Tibial nerve (tissue), 4 donors: ENCODE measurements at regions not wholly inside any gene's neighbourhood (a gene's known extent, or its start where the extent isn't known, plus 50 kb on each side); places are given as distances from the start of the nearest gene placed in this dataset.

ENCODE experiments used
- DNase-seq, 2 donors: peaks; one replicate each; pipeline ENCODE4 v3.0.0-alpha.2; 2019; ENCODE audit warnings: low spot score in 2 of 2
- H3K27ac ChIP-seq, 4 donors: fragments of 200-600 bp; sonication (generic) in 3 of 4; one replicate each; pipeline ENCODE4 v1.5.1; 2017 to 2019; ENCODE audit warnings: mild to moderate bottlenecking in 1 of 4
- H3K27me3 ChIP-seq, 2 donors: fragments of 200-600 bp; sonication (generic) in 1 of 2; one replicate each; pipeline versions ENCODE4 v1.5.1 to v1.6.0; 2017 to 2019
- H3K36me3 ChIP-seq, 3 donors: fragments of 200-600 bp; sonication (generic); one replicate each; pipeline ENCODE4 v1.5.1; 2018 to 2019
- H3K4me1 ChIP-seq, 4 donors: fragments of 200-600 bp; sonication (generic) in 3 of 4; one replicate each; pipeline ENCODE4 v1.5.1; 2017 to 2019
- H3K4me3 ChIP-seq, 4 donors: fragments of 200-600 bp; sonication (generic) in 3 of 4; one replicate each; pipeline ENCODE4 v1.5.1; 2017 to 2019; ENCODE audit warnings: mild to moderate bottlenecking in 1 of 4, moderate library complexity in 1 of 4
- H3K9me3 ChIP-seq, 4 donors: fragments of 200-600 bp; sonication (generic) in 3 of 4; one replicate each; pipeline ENCODE4 v1.5.1; 2017 to 2019
- EP300 ChIP-seq, 2 donors: sonication (generic); formaldehyde crosslinking; IDR thresholded peaks; one replicate each; pipeline ENCODE4 v1.6.1; 2017; ENCODE audit warnings: antibody characterized with exemption in 2 of 2, mild to moderate bottlenecking in 1 of 2
- POLR2A ChIP-seq, 2 donors: fragments of 450-650 bp; IDR thresholded peaks; one replicate each; pipeline ENCODE4 v1.6.1; 2017; ENCODE audit warnings: antibody characterized with exemption in 2 of 2, mild to moderate bottlenecking in 2 of 2, moderate library complexity in 2 of 2
- WGBS, 2 donors: methylation state at CpG; one replicate each; pipeline ENCODE4 v1.1.5; 2018; 5-methylcytosine and 5-hydroxymethylcytosine counted together
- TF ChIP-seq, protein P1 (sequence below), 5 experiments: fragments of 200-600 bp in 3 of 5; fragments of 450-650 bp in 2 of 5; sonication (generic) in 3 of 5; IDR thresholded peaks; one replicate each; pipeline ENCODE4 v1.5.1; 2016 to 2019; ENCODE audit warnings: antibody characterized with exemption in 5 of 5, mild to moderate bottlenecking in 3 of 5, moderate library complexity in 2 of 5

DNA sequence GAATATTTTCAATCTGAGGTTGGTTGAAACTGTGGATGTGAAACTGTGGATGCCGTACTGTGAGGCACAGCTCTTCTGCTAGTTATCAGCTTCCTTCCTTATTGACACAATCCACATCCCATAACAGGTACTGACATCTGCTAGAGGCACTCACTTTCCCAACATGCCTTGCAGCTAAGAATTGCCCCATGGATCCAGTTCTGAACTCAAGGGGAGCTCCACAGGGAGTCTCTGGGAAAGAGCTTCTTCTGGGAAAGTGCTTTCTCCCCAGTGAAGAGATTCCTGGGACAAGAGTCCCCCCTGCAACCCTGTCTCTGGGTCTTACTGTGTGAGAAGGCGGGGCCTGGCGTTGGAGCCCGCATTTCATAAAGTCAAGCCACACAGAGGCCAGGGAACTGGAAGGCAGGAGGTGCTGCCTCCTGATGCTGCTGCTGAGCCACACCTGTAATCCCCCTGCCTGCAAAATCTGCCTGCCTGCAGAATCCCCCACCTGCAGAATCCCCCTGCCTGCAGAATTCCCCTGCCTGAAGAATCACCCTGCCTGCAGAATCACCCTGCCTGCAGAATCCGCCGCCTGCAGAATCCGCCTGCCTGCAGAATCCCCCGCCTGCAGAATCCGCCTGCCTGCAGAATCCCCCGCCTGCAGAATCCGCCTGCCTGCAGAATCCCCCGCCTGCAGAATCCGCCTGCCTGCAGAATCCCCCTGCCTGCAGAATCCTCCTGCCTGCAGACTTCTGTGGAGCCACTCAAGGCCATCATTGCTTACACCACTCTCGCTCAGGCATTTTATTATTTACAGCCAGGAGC is 305.4 kb downstream of the FOXL1 start:
- 73 to 76% methylated on average over 13 to 14 of the region's 14 CpGs for WGBS, 2 donors
- no peaks in the 10 kb centered on the region for H3K36me3 ChIP-seq
- peaks cover 0 to 19% of the 10 kb centered on the region in 2 donors for H3K27me3 ChIP-seq
- H3K4me1 ChIP-seq, result peaks cover 0 to 10% (median 4%) of the 10 kb centered on the region in 4 donors
- no peak for DNase-seq
- H3K27ac ChIP-seq, result no peak overlapping the region
- H3K4me3 ChIP-seq, result no peak overlapping the region
- no peak for TF ChIP-seq POLR2A (IDR thresholded peaks at IDR 0.05)
- no peak for TF ChIP-seq EP300 (IDR thresholded peaks at IDR 0.05)
- TF ChIP-seq, protein P1, sequence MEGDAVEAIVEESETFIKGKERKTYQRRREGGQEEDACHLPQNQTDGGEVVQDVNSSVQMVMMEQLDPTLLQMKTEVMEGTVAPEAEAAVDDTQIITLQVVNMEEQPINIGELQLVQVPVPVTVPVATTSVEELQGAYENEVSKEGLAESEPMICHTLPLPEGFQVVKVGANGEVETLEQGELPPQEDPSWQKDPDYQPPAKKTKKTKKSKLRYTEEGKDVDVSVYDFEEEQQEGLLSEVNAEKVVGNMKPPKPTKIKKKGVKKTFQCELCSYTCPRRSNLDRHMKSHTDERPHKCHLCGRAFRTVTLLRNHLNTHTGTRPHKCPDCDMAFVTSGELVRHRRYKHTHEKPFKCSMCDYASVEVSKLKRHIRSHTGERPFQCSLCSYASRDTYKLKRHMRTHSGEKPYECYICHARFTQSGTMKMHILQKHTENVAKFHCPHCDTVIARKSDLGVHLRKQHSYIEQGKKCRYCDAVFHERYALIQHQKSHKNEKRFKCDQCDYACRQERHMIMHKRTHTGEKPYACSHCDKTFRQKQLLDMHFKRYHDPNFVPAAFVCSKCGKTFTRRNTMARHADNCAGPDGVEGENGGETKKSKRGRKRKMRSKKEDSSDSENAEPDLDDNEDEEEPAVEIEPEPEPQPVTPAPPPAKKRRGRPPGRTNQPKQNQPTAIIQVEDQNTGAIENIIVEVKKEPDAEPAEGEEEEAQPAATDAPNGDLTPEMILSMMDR (IDR thresholded peaks at IDR 0.05), result no peak
- H3K9me3 ChIP-seq, result no peaks in the 10 kb centered on the region

DNA sequence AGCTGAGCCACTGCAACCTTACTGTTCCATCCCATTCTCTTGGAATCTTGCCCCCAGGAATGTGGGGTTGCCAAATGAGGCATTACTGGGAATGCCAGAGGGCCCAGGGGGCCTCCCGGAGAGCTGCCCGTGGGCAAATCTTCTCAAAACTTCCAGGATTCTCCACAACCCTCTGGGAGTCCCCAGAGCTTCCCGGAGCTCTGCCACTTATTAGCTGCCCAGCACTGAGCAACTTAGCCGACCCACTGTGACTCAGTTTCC is 306.0 kb downstream of the FOXL1 start:
- no peak overlapping the region for H3K4me3 ChIP-seq
- H3K27ac ChIP-seq, result no peak overlapping the region
- WGBS, 2 donors, result 47 to 60% methylated on average over 4 of the region's 4 CpGs
- no peak for TF ChIP-seq POLR2A (IDR thresholded peaks at IDR 0.05)
- TF ChIP-seq, protein P1 (IDR thresholded peaks at IDR 0.05), result no peak
- TF ChIP-seq EP300 (IDR thresholded peaks at IDR 0.05), result no peak
- no peaks in the 10 kb centered on the region for H3K36me3 ChIP-seq
- no peaks in the 10 kb centered on the region for H3K9me3 ChIP-seq
- H3K4me1 ChIP-seq, result peaks cover 0 to 10% (median 4%) of the 10 kb centered on the region in 4 donors
- H3K27me3 ChIP-seq, result peaks cover 0 to 14% of the 10 kb centered on the region in 2 donors
- DNase-seq, result no peak

DNA sequence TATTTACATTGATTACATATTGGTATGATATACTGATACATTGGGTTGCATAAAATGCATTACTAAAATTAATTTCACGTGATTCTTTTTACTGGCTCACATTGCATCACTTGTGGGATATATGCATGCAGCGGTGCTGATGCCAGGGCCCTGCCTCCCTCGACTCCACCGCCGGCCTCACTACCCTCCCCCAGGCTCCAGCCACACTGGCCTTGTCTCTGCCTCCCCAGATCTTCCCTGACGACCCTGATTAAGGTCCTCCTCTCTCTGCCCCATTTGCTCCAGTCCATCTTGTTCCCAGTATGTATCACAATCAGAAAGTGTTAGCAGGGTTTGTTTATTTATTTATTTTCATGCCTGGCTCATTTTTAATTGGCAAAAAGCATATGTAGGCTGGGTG is 306.8 kb downstream of the FOXL1 start:
- 82 to 83% methylated on average over 6 of the region's 6 CpGs for WGBS, 2 donors
- no peak overlapping the region for H3K4me3 ChIP-seq
- H3K27me3 ChIP-seq, result peaks cover 0 to 7% of the 10 kb centered on the region in 2 donors
- no peaks in the 10 kb centered on the region for H3K36me3 ChIP-seq
- H3K4me1 ChIP-seq, result peaks cover 0 to 10% (median 4%) of the 10 kb centered on the region in 4 donors
- DNase-seq, result no peak
- TF ChIP-seq POLR2A (IDR thresholded peaks at IDR 0.05) (no peak), EP300 (IDR thresholded peaks at IDR 0.05) (no peak)
- TF ChIP-seq, protein P1 (IDR thresholded peaks at IDR 0.05), result no peak
- H3K9me3 ChIP-seq, result no peaks in the 10 kb centered on the region
- no peak overlapping the region for H3K27ac ChIP-seq

DNA sequence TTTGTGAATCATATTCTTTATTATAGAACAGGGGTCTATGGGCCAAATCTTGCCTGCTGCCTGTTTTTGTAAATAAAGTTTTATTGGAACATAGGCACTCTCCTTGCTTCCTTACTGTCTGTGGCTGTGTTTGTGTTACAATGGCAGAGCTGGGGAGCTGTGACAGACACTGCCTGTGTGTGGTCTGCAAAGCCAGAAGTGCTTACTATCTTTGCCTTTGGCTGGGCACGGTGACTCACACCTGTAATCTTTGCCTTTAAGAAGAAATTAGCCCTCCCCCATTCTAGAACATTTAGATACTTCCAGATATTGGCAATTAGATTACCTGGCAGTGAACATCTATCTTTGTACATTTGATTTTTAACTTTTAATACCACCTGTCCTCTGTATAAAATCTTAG is 308.3 kb downstream of the FOXL1 start:
- no peak for DNase-seq
- 65 to 67% methylated on average over 1 of the region's 1 CpG for WGBS, 2 donors
- Histone ChIP-seq H3K4me3 (no peak overlapping the region), H3K27ac (no peak overlapping the region), H3K4me1 (peaks cover 0 to 10% (median 4%) of the 10 kb centered on the region in 4 donors), H3K9me3 (no peaks in the 10 kb centered on the region), H3K36me3 (no peaks in the 10 kb centered on the region), H3K27me3 (peaks cover 0 to 6% of the 10 kb centered on the region in 2 donors)
- TF ChIP-seq POLR2A (IDR thresholded peaks at IDR 0.05), result no peak
- no peak for TF ChIP-seq EP300 (IDR thresholded peaks at IDR 0.05)
- TF ChIP-seq, protein P1 (IDR thresholded peaks at IDR 0.05), result no peak

DNA sequence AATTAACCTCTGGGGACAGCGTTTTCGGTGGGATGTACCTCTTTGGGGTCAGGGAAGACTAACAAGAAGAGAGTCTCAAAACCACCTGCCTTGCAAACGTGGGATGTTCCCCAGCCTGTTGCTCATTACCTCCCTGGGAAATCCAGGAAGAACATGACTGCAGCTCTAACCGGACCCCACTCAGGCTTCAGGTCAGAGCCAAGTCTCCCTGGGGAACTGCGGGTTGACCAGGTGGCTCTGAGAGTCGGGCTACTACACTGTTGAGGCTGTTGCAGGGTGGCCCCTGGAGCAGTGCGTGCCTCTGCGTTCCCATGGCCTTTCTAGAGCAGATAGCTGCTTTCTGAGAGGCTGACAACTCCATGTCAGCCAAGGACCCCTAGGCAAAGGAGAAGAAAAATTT is 309.1 kb downstream of the FOXL1 start:
- WGBS, 2 donors, result 61 to 64% methylated on average over 8 of the region's 8 CpGs
- peaks cover 0 to 10% of the 10 kb centered on the region in 2 donors for H3K27me3 ChIP-seq

More for the DNA sequence above, 309.1 kb downstream of the FOXL1 start:
- Histone ChIP-seq H3K9me3 (no peaks in the 10 kb centered on the region), H3K27ac (no peak overlapping the region), H3K4me1 (peaks cover 0 to 4% (median 2%) of the 10 kb centered on the region in 4 donors), H3K4me3 (no peak overlapping the region), H3K36me3 (no peaks in the 10 kb centered on the region)
- TF ChIP-seq EP300 (IDR thresholded peaks at IDR 0.05), result no peak
- TF ChIP-seq, protein P1 (IDR thresholded peaks at IDR 0.05), result no peak
- TF ChIP-seq POLR2A (IDR thresholded peaks at IDR 0.05), result no peak
- no peak for DNase-seq
